Naive thymus-derived CD4-positive, alpha-beta T cell (primary cell): ENCODE measurements at regions not wholly inside any gene's neighbourhood (a gene's known extent, or its start where the extent isn't known, plus 50 kb on each side); places are given as distances from the start of the nearest gene placed in this dataset.

ENCODE experiments used
- ATAC-seq: fragments of 150-1000 bp; cut with Tn5 transposase; 2 replicates; pipeline ENCODE4 v1.10.0; 2021; ENCODE audit warnings: mild to moderate bottlenecking, moderate library complexity
- CTCF ChIA-PET: fragments of 350-600 bp; sonication (Branson Sonifier 250); formaldehyde crosslinking; loops from one replicate; lab custom pipeline; 2021; ENCODE audit warnings: antibody characterized with exemption; lab: Charles Lee
- POLR2A ChIA-PET: fragments of 350-600 bp; sonication (Branson Sonifier 250); formaldehyde crosslinking; loops from one replicate; lab custom pipeline; 2021; ENCODE audit warnings: antibody characterized with exemption, inconsistent platforms; lab: Charles Lee
- DNase-seq, 9 donors: peaks; one replicate each; pipeline versions ENCODE4 v3.0.0 to v3.0.0-alpha.2; 2020 to 2022; ENCODE audit warnings: mixed read lengths in 1 of 9
- H3K27ac ChIP-seq: one replicate; pipeline ENCODE4 v1.7.0; 2013; ENCODE audit warnings: mild to moderate bottlenecking, low read depth, low read length, moderate library complexity
- H3K27me3 ChIP-seq, 2 donors: one replicate each; pipeline ENCODE4 v1.7.0; 2013; ENCODE audit warnings: low read length in 2 of 2, mild to moderate bottlenecking in 2 of 2, moderate library complexity in 2 of 2; ENCODE audit not compliant: control insufficient read depth in 2 of 2, insufficient read depth in 2 of 2
- H3K36me3 ChIP-seq, 3 experiments: 1 replicate in 2 of 3; 2 replicates in 1 of 3; pipeline ENCODE4 v1.7.0; 2013; ENCODE audit warnings: low read length in 3 of 3, mild to moderate bottlenecking in 3 of 3, moderate library complexity in 1 of 3; ENCODE audit not compliant: insufficient read depth in 3 of 3, control insufficient read depth in 2 of 3
- H3K4me1 ChIP-seq, 2 donors: one replicate each; pipeline ENCODE4 v1.7.0; 2013; ENCODE audit warnings: low read length in 2 of 2, mild to moderate bottlenecking in 2 of 2, moderate library complexity in 1 of 2; ENCODE audit not compliant: control insufficient read depth in 2 of 2, insufficient read depth in 2 of 2
- H3K4me3 ChIP-seq: 2 replicates; pipeline ENCODE4 v1.7.0; 2013; ENCODE audit warnings: mild to moderate bottlenecking, low read length
- H3K9me3 ChIP-seq, 3 experiments: 1 replicate in 2 of 3; 2 replicates in 1 of 3; pipeline ENCODE4 v1.7.0; 2013; ENCODE audit warnings: low read length in 3 of 3; ENCODE audit not compliant: control insufficient read depth in 2 of 3
- H3K27ac Mint-ChIP-seq, 9 donors: one replicate each; pipeline ENCODE4 v1.8.0; 2020 to 2022; ENCODE audit warnings: mixed read lengths in 9 of 9, mild to moderate bottlenecking in 8 of 9, moderate library complexity in 5 of 9, inconsistent platforms in 2 of 9
- H3K27me3 Mint-ChIP-seq, 5 donors: one replicate each; pipeline ENCODE4 v1.8.0; 2021 to 2022; ENCODE audit warnings: mixed read lengths in 5 of 5, mild to moderate bottlenecking in 1 of 5
- H3K36me3 Mint-ChIP-seq, 5 donors: one replicate each; pipeline ENCODE4 v1.8.0; 2020 to 2022; ENCODE audit warnings: mixed read lengths in 5 of 5, mild to moderate bottlenecking in 3 of 5, inconsistent platforms in 1 of 5
- H3K4me1 Mint-ChIP-seq, 7 donors: one replicate each; pipeline ENCODE4 v1.8.0; 2020 to 2022; ENCODE audit warnings: mixed read lengths in 7 of 7, mild to moderate bottlenecking in 3 of 7, inconsistent platforms in 1 of 7
- H3K4me3 Mint-ChIP-seq, 10 donors: one replicate each; pipeline ENCODE4 v1.8.0; 2020 to 2022; ENCODE audit warnings: mild to moderate bottlenecking in 10 of 10, mixed read lengths in 10 of 10, moderate library complexity in 6 of 10, inconsistent platforms in 2 of 10
- H3K9me3 Mint-ChIP-seq, 11 donors: one replicate each; pipeline ENCODE4 v1.8.0; 2020 to 2022; ENCODE audit warnings: mixed read lengths in 11 of 11, mild to moderate bottlenecking in 4 of 11, inconsistent platforms in 1 of 11, moderate library complexity in 1 of 11
- intact Hi-C, 2 donors: fragments of 100-400 bp; cut with micrococcal nuclease; formaldehyde crosslinking; loops; one replicate each; pipeline ENCODE4 v1.15.1; 2023

- Mint-ChIP-seq H3K9me3 (no peaks in the 10 kb centered on the region), H3K4me3 (no peak overlapping the region), H3K27ac (no peak overlapping the region), H3K36me3 (no peaks in the 10 kb centered on the region), H3K4me1 (peaks cover 0 to 7% (median 5%) of the 10 kb centered on the region in 7 donors), H3K27me3 (peaks cover 0 to 11% (median 5%) of the 10 kb centered on the region in 5 donors)
- DNase-seq (no peak), ATAC-seq (no peak)
- Histone ChIP-seq H3K9me3 (no peaks in the 10 kb centered on the region), H3K36me3 (no peaks in the 10 kb centered on the region), H3K27me3 (no peaks in the 10 kb centered on the region), H3K4me3 (no peak overlapping the region), H3K4me1 (no peaks in the 10 kb centered on the region), H3K27ac (no peak overlapping the region)
- CTCF ChIA-PET, result no interaction called here
- intact Hi-C loops, result no loop called here
- POLR2A ChIA-PET, result no interaction called here
Observed at GRCh38 chr1:114215436-114215835, 61.8 kb upstream of the SYT6 start.

- H3K4me3 ChIP-seq, result no peak overlapping the region
- Mint-ChIP-seq H3K27ac (no peak overlapping the region), H3K27me3 (peaks cover 8 to 21% (median 13%) of the 10 kb centered on the region in 5 donors), H3K9me3 (no peaks in the 10 kb centered on the region), H3K36me3 (no peaks in the 10 kb centered on the region), H3K4me3 (no peak overlapping the region), H3K4me1 (peaks cover 0 to 6% (median 4%) of the 10 kb centered on the region in 7 donors)
- H3K9me3 ChIP-seq, result no peaks in the 10 kb centered on the region
- H3K27ac ChIP-seq, result no peak overlapping the region
- ChIA-PET CTCF (no interaction called here), POLR2A (no interaction called here)
- no peak for DNase-seq
- no peak for ATAC-seq
- H3K27me3 ChIP-seq, result no peaks in the 10 kb centered on the region
- intact Hi-C loops, result no loop called here
- H3K36me3 ChIP-seq, result no peaks in the 10 kb centered on the region
- no peaks in the 10 kb centered on the region for H3K4me1 ChIP-seq
Observed at GRCh38 chr1:114214016-114214415, 60.3 kb upstream of the SYT6 start.

- POLR2A ChIA-PET, result no interaction called here
- no peaks in the 10 kb centered on the region for H3K9me3 Mint-ChIP-seq
- no peaks in the 10 kb centered on the region for H3K9me3 ChIP-seq
- H3K4me3 Mint-ChIP-seq, result no peak overlapping the region
- H3K4me1 Mint-ChIP-seq, result peaks cover 0 to 14% (median 0%) of the 10 kb centered on the region in 7 donors
- DNase-seq, result no peak
- H3K27ac Mint-ChIP-seq, result no peak overlapping the region
- CTCF ChIA-PET, result no interaction called here
- H3K36me3 Mint-ChIP-seq, result no peaks in the 10 kb centered on the region
- H3K36me3 ChIP-seq, result no peaks in the 10 kb centered on the region
- peaks cover 0 to 5% of the 10 kb centered on the region in 2 donors for H3K27me3 ChIP-seq
- intact Hi-C loops, result no loop called here
- H3K4me1 ChIP-seq, result peaks cover 0 to 3% of the 10 kb centered on the region in 2 donors
- peaks cover 35 to 47% (median 40%) of the 10 kb centered on the region in 5 donors for H3K27me3 Mint-ChIP-seq
- no peak for ATAC-seq
- no peak overlapping the region for H3K4me3 ChIP-seq
- H3K27ac ChIP-seq, result no peak overlapping the region
Observed at GRCh38 chr1:114209971-114210370, 56.3 kb upstream of the SYT6 start.

GRCh38 chr1:114208714-114209113 is 55.0 kb upstream of the SYT6 start:
- intact Hi-C loops, result no loop called here
- Mint-ChIP-seq H3K36me3 (no peaks in the 10 kb centered on the region), H3K4me1 (peaks cover 0 to 14% (median 0%) of the 10 kb centered on the region in 7 donors), H3K27ac (no peak overlapping the region), H3K9me3 (no peaks in the 10 kb centered on the region), H3K4me3 (no peak overlapping the region), H3K27me3 (peaks cover 38 to 51% (median 43%) of the 10 kb centered on the region in 5 donors)
- ATAC-seq (no peak), DNase-seq (no peak)
- H3K27ac ChIP-seq, result no peak overlapping the region
- ChIA-PET POLR2A (no interaction called here), CTCF (no interaction called here)
- peaks cover 0 to 5% of the 10 kb centered on the region in 2 donors for H3K27me3 ChIP-seq
- H3K4me1 ChIP-seq, result peaks cover 0 to 3% of the 10 kb centered on the region in 2 donors
- H3K4me3 ChIP-seq, result no peak overlapping the region
- H3K36me3 ChIP-seq, result no peaks in the 10 kb centered on the region
- no peaks in the 10 kb centered on the region for H3K9me3 ChIP-seq

GRCh38 chr1:114208106-114208505 is 54.4 kb upstream of the SYT6 start:
- ChIA-PET POLR2A (no interaction called here), CTCF (no interaction called here)
- intact Hi-C loops, result no loop called here
- no peak for ATAC-seq
- Histone ChIP-seq H3K27me3 (peaks cover 0 to 5% of the 10 kb centered on the region in 2 donors), H3K36me3 (no peaks in the 10 kb centered on the region), H3K27ac (no peak overlapping the region), H3K4me1 (peaks cover 0 to 3% of the 10 kb centered on the region in 2 donors), H3K4me3 (no peak overlapping the region), H3K9me3 (no peaks in the 10 kb centered on the region)
- no peaks in the 10 kb centered on the region for H3K36me3 Mint-ChIP-seq
- H3K4me3 Mint-ChIP-seq, result no peak overlapping the region
- no peak overlapping the region for H3K27ac Mint-ChIP-seq
- DNase-seq, result no peak
- H3K9me3 Mint-ChIP-seq, result no peaks in the 10 kb centered on the region
- H3K4me1 Mint-ChIP-seq, result peaks cover 0 to 14% (median 0%) of the 10 kb centered on the region in 7 donors
- H3K27me3 Mint-ChIP-seq, result peaks cover 41 to 52% (median 43%) of the 10 kb centered on the region in 5 donors

GRCh38 chr1:114207635-114208034 is 54.0 kb upstream of the SYT6 start:
- peaks cover 0 to 5% of the 10 kb centered on the region in 2 donors for H3K27me3 ChIP-seq
- H3K36me3 Mint-ChIP-seq, result no peaks in the 10 kb centered on the region
- POLR2A ChIA-PET, result no interaction called here
- no peaks in the 10 kb centered on the region for H3K9me3 ChIP-seq
- H3K27ac Mint-ChIP-seq, result no peak overlapping the region
- no peaks in the 10 kb centered on the region for H3K9me3 Mint-ChIP-seq
- no peak overlapping the region for H3K4me3 Mint-ChIP-seq
- DNase-seq (no peak), ATAC-seq (peak; percentile 41)
- H3K4me1 Mint-ChIP-seq, result peaks cover 0 to 14% (median 0%) of the 10 kb centered on the region in 7 donors
- peaks cover 0 to 3% of the 10 kb centered on the region in 2 donors for H3K4me1 ChIP-seq
- peaks cover 38 to 54% (median 44%) of the 10 kb centered on the region in 5 donors for H3K27me3 Mint-ChIP-seq
- CTCF ChIA-PET, result no interaction called here
- H3K36me3 ChIP-seq, result no peaks in the 10 kb centered on the region
- H3K4me3 ChIP-seq, result no peak overlapping the region
- intact Hi-C loops, result no loop called here
- no peak overlapping the region for H3K27ac ChIP-seq

- Histone ChIP-seq H3K4me1 (peaks cover 0 to 3% of the 10 kb centered on the region in 2 donors), H3K27me3 (peaks cover 0 to 5% of the 10 kb centered on the region in 2 donors), H3K4me3 (no peak overlapping the region), H3K27ac (no peak overlapping the region), H3K36me3 (no peaks in the 10 kb centered on the region), H3K9me3 (no peaks in the 10 kb centered on the region)
- Mint-ChIP-seq H3K4me1 (peaks cover 0 to 14% (median 0%) of the 10 kb centered on the region in 7 donors), H3K36me3 (no peaks in the 10 kb centered on the region), H3K27ac (no peak overlapping the region), H3K9me3 (peaks cover 0 to 1% (median 0%) of the 10 kb centered on the region in 11 donors), H3K4me3 (no peak overlapping the region), H3K27me3 (peaks cover 39 to 64% (median 49%) of the 10 kb centered on the region in 5 donors)
- intact Hi-C loops, result no loop called here
- ChIA-PET POLR2A (no interaction called here), CTCF (no interaction called here)
- DNase-seq (no peak), ATAC-seq (no peak)
Observed at GRCh38 chr1:114206392-114206791, 52.7 kb upstream of the SYT6 start.
